Naive B cell (primary cell): ENCODE measurements at regions not wholly inside any gene's neighbourhood (a gene's known extent, or its start where the extent isn't known, plus 50 kb on each side); places are given as distances from the start of the nearest gene placed in this dataset.
"Not testable (repeated sequence)": the region's sequence is repeated elsewhere in the genome, so short reads cannot be mapped to it uniquely, and the experiment has no call there.

Experiments
- ATAC-seq, 2 donors: fragments of 150-1000 bp; cut with Tn5 transposase; 2 replicates each; pipeline ENCODE4 v1.10.0; 2021; ENCODE audit warnings: low read depth in 2 of 2, mild to moderate bottlenecking in 2 of 2, moderate library complexity in 2 of 2
- DNase-seq: peaks from one replicate; pipeline ENCODE4 v3.0.0; 2022
- H3K27ac Mint-ChIP-seq, 6 donors: one replicate each; pipeline ENCODE4 v1.8.0; 2020 to 2022; ENCODE audit warnings: mild to moderate bottlenecking in 6 of 6, mixed read lengths in 6 of 6, moderate library complexity in 5 of 6, inconsistent platforms in 2 of 6
- H3K27me3 Mint-ChIP-seq, 3 donors: one replicate each; pipeline ENCODE4 v1.8.0; 2021 to 2022; ENCODE audit warnings: mixed read lengths in 3 of 3, mild to moderate bottlenecking in 1 of 3
- H3K36me3 Mint-ChIP-seq, 2 donors: one replicate each; pipeline ENCODE4 v1.8.0; 2020 to 2022; ENCODE audit warnings: mixed read lengths in 2 of 2, inconsistent platforms in 1 of 2, mild to moderate bottlenecking in 1 of 2
- H3K4me1 Mint-ChIP-seq, 3 donors: one replicate each; pipeline ENCODE4 v1.8.0; 2020 to 2022; ENCODE audit warnings: mixed read lengths in 3 of 3, inconsistent platforms in 1 of 3, mild to moderate bottlenecking in 1 of 3, moderate library complexity in 1 of 3
- H3K4me3 Mint-ChIP-seq, 8 donors: one replicate each; pipeline ENCODE4 v1.8.0; 2020 to 2022; ENCODE audit warnings: mild to moderate bottlenecking in 8 of 8, mixed read lengths in 8 of 8, moderate library complexity in 8 of 8, inconsistent platforms in 2 of 8
- H3K9me3 Mint-ChIP-seq, 7 donors: one replicate each; pipeline ENCODE4 v1.8.0; 2020 to 2022; ENCODE audit warnings: mixed read lengths in 7 of 7, mild to moderate bottlenecking in 5 of 7, inconsistent platforms in 2 of 7, moderate library complexity in 1 of 7

GRCh38 chr3:140857993-140858392, 83.6 kb upstream of the SLC25A36 start:
- DNase-seq (no peak), ATAC-seq (no peak)
- Mint-ChIP-seq H3K4me1 (no peaks in the 10 kb centered on the region), H3K36me3 (no peaks in the 10 kb centered on the region), H3K27me3 (peaks cover 0 to 15% (median 10%) of the 10 kb centered on the region in 3 donors), H3K9me3 (peaks cover 0 to 4% (median 1%) of the 10 kb centered on the region in 7 donors), H3K27ac (no peak overlapping the region), H3K4me3 (no peak overlapping the region)

DNA sequence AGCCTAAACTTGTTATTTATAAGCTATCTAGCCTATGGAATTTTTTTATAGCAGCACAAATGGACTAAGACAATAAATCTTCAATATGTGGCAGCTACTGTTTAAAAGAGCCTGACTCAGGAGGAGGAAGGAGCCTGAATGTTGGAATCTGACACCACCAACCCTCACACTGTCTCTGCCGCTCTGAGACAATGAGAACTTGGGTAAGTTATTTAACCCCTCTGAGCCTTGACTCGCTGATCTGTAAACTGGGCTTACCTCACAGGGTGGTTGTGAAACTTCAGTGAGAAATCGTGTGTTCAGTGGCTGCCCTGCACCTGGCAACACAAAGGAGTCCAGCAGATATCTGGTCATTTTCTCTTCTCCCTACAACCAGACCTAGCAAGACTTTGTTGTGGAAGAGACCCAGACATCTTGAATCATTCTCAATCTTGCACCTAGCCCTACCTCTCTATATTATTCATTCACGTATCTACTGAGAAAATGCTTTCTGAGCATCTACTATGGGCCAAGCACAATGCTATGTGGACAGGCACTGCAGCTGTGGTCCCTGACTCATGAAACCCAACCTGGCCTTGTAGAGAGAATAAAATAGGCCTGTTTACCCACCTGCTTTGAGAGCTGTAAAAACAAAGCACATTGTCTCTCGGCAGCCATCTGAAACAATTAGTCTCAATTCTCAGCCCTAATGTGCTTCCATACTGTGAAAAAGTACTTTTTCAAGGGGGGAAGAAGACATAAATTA, 81.9 kb upstream of the SLC25A36 start:
- Mint-ChIP-seq H3K27ac (no peak overlapping the region), H3K9me3 (no peaks in the 10 kb centered on the region), H3K27me3 (peaks cover 0 to 10% (median 8%) of the 10 kb centered on the region in 3 donors), H3K4me1 (peaks cover 0 to 4% (median 0%) of the 10 kb centered on the region in 3 donors), H3K36me3 (no peaks in the 10 kb centered on the region), H3K4me3 (no peak overlapping the region)
- DNase-seq: no peak
- no peak for ATAC-seq

DNA sequence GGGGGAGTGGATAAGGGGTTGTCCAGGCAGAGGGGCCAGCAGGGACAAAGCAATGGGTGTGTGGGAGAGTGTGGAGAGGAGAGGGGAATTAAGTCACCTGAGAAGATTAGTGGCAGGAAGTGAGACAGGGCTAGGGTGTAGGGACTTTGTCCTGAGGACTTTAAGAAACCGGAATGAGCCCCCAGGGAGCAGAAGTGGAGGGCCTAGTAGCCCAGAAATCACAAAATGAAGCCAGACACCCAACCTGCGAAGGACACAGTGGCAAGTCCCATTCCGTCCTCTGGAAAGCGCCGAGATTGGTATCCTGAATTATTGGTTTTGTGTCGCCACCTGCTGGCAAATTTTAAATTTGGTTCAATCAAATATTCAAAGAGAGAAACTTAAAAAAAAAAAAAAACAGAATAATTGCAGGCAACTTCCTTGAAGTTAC, 78.0 kb upstream of the SLC25A36 start:
- H3K9me3 Mint-ChIP-seq: peaks cover 0 to 5% (median 0%) of the 10 kb centered on the region in 7 donors
- DNase-seq (peak; percentile 49), ATAC-seq (no peak)
- peaks cover 6 to 37% (median 28%) of the 10 kb centered on the region in 3 donors for H3K27me3 Mint-ChIP-seq
- H3K27ac Mint-ChIP-seq: peak overlapping the region in 1 of 6 donors; percentile 89
- peaks cover 0 to 4% (median 0%) of the 10 kb centered on the region in 3 donors for H3K4me1 Mint-ChIP-seq
- no peak overlapping the region for H3K4me3 Mint-ChIP-seq
- no peaks in the 10 kb centered on the region for H3K36me3 Mint-ChIP-seq

DNA sequence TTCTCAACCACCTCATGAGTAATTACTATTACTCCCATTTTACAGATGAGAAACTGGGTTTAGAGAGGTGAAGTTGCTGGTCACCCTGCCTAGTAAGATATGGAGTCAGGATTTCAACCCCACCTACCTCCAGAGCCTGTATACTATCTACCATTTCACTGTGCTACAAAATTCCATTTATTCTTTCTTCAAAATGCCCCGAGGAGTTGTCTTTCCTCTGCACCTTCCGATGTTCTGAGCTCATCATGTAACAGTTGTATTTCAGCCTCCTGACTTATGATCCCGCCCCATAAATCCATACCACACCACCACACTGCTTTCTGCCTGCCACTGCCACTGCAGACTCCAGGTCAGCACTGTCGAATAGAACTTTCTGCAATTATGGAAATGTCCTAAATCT, 71.3 kb upstream of the SLC25A36 start:
- no peak for ATAC-seq
- Mint-ChIP-seq H3K9me3 (peaks cover 2 to 22% (median 6%) of the 10 kb centered on the region in 7 donors), H3K36me3 (no peaks in the 10 kb centered on the region), H3K4me1 (no peaks in the 10 kb centered on the region), H3K27me3 (peaks cover 17 to 32% (median 21%) of the 10 kb centered on the region in 3 donors), H3K4me3 (no peak overlapping the region), H3K27ac (no peak overlapping the region)
- no peak for DNase-seq

GRCh38 chr3:140871022-140871421, 70.6 kb upstream of the SLC25A36 start:
- no peak overlapping the region for H3K27ac Mint-ChIP-seq
- peaks cover 22 to 37% (median 26%) of the 10 kb centered on the region in 3 donors for H3K27me3 Mint-ChIP-seq
- no peaks in the 10 kb centered on the region for H3K4me1 Mint-ChIP-seq
- ATAC-seq (no peak), DNase-seq (no peak)
- H3K9me3 Mint-ChIP-seq: peaks cover 2 to 18% (median 6%) of the 10 kb centered on the region in 7 donors
- no peak overlapping the region for H3K4me3 Mint-ChIP-seq
- no peaks in the 10 kb centered on the region for H3K36me3 Mint-ChIP-seq

DNA sequence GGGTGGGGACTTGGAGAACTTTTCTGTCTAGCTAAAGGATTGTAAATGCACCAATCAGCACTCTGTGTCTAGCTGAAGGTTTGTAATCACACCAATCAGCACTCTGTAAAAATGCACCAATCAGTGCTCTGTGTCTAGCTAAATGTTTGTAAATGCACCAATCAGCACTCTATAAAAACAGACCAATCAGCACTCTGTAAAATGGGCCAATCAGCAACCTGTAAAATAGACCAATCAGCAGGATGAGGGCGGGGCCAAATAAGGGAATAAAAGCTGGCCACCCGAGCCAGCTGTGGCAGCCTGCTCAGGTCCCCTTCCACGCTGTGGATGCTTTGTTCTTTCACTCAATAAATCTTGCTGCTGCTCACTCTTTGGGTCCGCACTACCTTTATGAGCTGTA, 69.5 kb upstream of the SLC25A36 start:
- Mint-ChIP-seq H3K27ac (peak overlapping the region in 1 of 6 donors; percentile 49), H3K9me3 (peaks cover 2 to 18% (median 7%) of the 10 kb centered on the region in 7 donors), H3K27me3 (peaks cover 24 to 38% (median 30%) of the 10 kb centered on the region in 3 donors)
- not testable (repeated sequence) for H3K4me3 Mint-ChIP-seq, H3K36me3 Mint-ChIP-seq, H3K4me1 Mint-ChIP-seq, DNase-seq, ATAC-seq

- Mint-ChIP-seq H3K36me3 (no peaks in the 10 kb centered on the region), H3K4me3 (no peak overlapping the region), H3K27me3 (peaks cover 13 to 39% (median 28%) of the 10 kb centered on the region in 3 donors), H3K9me3 (peaks cover 10 to 45% (median 26%) of the 10 kb centered on the region in 7 donors), H3K4me1 (no peaks in the 10 kb centered on the region), H3K27ac (no peak overlapping the region)
- ATAC-seq (no peak), DNase-seq (no peak)
Measured at GRCh38 chr3:140883428-140884040, 58.1 kb upstream of the SLC25A36 start.

GRCh38 chr3:140885697-140886096, 55.9 kb upstream of the SLC25A36 start:
- not testable (repeated sequence) for H3K36me3 Mint-ChIP-seq, H3K4me1 Mint-ChIP-seq, DNase-seq, H3K4me3 Mint-ChIP-seq, ATAC-seq, H3K27ac Mint-ChIP-seq
- peaks cover 4 to 23% (median 17%) of the 10 kb centered on the region in 3 donors for H3K27me3 Mint-ChIP-seq
- H3K9me3 Mint-ChIP-seq: peaks cover 10 to 41% (median 25%) of the 10 kb centered on the region in 7 donors
